HG02642 (cell line): ENCODE measurements at regions not wholly inside any gene's neighbourhood (a gene's known extent, or its start where the extent isn't known, plus 50 kb on each side); places are given as distances from the start of the nearest gene placed in this dataset.
"Not testable (repeated sequence)": the region's sequence is repeated elsewhere in the genome, so short reads cannot be mapped to it uniquely, and the experiment has no call there.

Source experiments
- ATAC-seq: cut with Tn5 transposase; IDR thresholded peaks from one replicate; pipeline ENCODE4 v1.9.1; 2021; ENCODE audit warnings: mild to moderate bottlenecking; ENCODE audit not compliant: unreplicated experiment, poor library complexity

DNA sequence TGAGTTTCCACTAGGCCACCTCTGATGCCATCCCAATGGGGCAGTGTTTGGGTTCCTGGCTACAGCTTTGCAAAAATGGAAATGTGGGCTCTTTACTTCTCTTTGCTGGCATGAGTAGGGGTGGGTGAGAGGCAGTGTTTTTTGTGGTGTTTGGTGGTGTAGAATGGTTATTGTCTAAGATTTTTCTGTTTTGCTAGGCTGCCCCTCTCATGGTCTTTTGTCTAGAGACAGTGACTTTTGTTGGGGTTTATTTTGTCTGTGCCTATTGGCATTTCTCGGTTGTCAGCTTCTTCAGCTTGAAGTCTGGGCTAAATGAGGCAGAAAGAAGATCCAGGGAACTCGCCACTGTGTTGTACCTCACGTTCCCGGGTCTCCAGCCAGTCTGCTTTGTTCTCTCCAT lies 112.1 kb downstream of the CENPF start:
- no peak for ATAC-seq

DNA sequence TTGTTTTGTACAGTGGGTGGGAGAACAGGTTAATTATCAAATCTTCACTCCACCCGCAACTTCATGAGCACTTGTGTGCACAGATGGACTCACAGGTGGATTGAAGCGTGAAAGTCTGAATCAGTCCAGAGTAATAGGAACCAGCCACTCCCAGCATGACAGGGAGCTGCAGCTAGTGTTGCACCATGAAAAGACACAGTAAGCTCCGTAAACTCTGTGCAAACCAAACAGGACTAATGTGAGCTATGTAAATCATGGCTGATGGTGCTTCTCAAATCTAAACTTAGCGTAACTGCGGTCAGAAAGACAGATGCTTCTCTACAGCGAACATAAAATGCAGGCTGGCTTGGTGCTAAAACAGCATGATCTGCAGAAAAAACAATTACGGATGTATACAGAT lies 114.4 kb downstream of the CENPF start:
- no peak for ATAC-seq

- no peak for ATAC-seq
Measured at GRCh38 chr1:214718724-214719123, 115.7 kb downstream of the CENPF start.

DNA sequence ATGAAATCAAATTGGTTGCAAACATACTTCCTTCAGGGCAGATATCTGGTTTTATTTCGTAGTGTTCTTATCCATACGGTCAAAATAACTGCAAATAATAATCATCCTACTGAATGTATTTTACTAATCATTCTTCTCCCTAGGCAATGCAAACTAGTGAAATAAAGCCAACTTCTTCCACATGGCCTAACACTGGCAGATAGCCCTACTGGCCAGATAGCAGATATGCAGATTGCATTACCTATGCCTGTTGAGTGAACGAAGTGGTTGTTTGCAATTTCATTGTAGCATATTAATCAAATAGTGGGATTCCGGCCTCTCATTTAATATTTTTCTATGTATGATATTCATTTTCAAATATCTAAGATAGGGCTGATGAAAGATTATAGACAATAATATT lies 116.2 kb downstream of the CENPF start:
- no peak for ATAC-seq

DNA sequence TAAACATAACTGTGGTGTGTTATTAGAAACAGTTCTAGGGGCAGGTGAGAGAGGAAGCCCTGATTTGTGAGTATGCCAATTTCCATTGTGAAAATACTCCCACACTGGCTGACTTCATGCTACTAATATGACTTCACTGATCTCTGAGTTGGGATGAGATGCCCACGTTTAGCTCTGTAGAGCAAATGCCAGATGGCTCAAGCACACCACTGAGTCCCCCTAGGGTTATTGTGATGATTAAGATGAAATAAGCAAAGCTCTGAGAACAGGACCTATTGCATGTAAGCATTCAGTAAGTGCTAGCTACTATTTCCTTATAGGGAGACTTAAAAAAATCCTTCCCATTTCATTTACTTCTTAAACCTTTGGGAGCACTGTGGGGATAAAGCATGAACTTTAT lies 117.6 kb downstream of the CENPF start:
- no peak for ATAC-seq

DNA sequence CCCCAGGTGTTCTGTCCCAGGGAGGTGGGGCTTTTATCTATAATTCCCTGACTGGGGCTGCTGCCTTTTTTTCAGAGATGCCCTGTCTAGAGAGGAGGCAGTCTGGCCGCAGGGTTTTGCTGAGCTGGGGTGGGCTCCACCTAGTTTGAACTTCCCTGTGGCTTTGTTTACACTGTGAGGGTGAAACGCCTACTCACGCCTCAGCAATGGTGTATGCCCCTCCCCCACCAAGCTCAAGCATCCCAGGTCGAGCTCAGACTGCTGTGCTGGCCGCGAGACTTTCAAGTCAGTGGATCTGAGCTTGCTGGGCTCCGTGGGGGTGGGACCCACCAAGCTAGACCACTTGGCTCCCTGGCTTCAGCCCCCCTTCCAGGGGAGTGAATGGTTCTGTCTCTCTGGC lies 124.3 kb downstream of the CENPF start:
- no peak for ATAC-seq

GRCh38 chr1:214739621-214740238 lies 136.7 kb downstream of the CENPF start:
- ATAC-seq: no peak

- no peak for ATAC-seq
Measured at GRCh38 chr1:214740471-214740870, 137.5 kb downstream of the CENPF start.

DNA sequence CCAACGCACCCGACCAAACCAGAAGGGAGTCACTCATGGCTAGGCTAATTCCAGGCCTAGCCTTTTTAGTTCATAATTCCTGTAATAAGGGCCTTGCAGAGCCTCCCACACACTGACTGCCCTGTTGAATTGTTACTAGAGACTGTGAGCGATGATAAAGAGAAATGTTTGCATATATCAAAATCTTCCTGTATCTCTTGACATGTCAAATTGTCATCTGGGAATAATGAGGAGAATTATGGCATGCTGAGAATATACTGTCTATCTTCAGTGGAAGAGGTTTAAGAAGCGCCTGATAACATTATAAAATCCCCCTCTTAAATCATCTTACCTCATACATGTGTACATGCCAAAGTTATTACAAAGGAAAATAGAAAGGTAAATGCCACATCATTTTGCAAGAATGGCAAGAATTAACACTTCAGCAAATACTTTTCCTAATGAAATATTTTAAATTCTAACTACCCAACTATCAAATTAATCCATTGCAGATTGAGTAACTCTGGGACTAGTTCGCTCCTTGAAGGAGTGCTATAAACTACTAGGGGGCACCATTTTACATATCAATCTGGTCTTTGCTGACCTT lies 144.1 kb downstream of the CENPF start:
- no peak for ATAC-seq

- ATAC-seq: no peak
Measured at GRCh38 chr1:214753236-214753852, 150.3 kb downstream of the CENPF start.

GRCh38 chr1:214761030-214761429 lies 158.0 kb downstream of the CENPF start:
- ATAC-seq: no peak

GRCh38 chr1:214762902-214763301 lies 159.9 kb downstream of the CENPF start:
- ATAC-seq: no peak

- no peak for ATAC-seq
Measured at GRCh38 chr1:214764502-214764901, 161.5 kb downstream of the CENPF start.

DNA sequence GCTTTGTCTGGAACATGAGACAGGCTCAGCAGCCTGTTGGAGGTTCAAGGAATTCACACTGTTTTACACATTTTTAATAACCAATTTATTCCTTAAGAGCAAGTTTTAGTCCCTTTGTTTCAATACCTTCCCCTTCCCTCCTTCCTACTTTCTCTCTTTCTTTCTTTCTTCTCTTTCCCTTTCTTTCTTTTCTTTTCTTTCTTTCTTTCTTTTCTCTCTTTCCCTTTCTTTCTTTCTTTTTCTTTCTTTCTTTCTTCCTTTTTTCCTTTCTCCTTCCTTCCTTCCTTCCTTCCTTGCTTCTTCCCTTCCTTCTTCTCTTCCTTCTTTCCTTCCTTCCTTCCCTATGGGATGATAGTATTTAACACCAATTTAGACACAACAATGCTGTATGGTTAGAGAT lies 164.2 kb downstream of the CENPF start:
- no peak for ATAC-seq

- ATAC-seq: not testable (repeated sequence)
Measured at GRCh38 chr1:214769666-214770065, 166.7 kb downstream of the CENPF start.

DNA sequence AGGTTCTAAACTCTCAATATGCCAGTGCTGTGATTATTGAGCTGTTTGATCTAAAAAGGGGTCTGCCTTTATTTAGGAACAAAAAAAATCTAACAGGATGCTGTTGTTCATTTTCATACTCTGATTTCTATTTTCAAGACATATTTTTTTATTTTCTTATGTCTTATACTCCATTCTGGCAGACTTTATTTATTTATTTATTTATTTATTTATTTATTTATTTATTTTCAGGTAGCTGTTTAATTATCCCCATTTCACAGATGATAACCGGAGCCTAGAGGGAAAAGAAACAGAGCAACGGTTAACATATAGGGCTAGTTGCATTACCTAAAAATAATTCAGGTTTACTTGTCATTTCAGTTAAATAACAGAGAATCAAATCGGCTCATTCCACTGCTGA lies 174.4 kb downstream of the CENPF start:
- no peak for ATAC-seq

- no peak for ATAC-seq
Measured at GRCh38 chr1:214791961-214792360, 189.0 kb downstream of the CENPF start.

- ATAC-seq: no peak
Measured at GRCh38 chr1:214792527-214793186, 189.7 kb downstream of the CENPF start.

- ATAC-seq: no peak
Measured at GRCh38 chr1:214793708-214794107, 190.7 kb downstream of the CENPF start.

DNA sequence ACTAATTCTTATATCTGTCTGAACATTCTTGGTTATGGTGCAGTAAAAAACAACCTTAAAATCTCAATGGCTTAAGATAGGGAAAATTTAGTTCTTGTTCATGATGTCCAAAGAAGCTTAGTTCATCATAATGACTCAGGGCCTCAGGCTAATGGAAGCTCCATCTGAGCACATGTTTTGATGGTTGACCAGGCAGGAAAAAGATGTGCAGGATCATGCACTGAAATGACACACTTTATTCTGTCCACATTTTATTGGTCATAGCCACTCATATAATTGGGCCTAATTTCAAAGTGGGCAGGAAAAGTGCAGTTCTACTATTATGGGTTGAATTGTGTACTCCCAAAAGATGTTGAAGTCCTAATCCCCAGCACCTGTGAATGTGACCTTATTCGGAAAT lies 198.2 kb downstream of the CENPF start:
- no peak for ATAC-seq

DNA sequence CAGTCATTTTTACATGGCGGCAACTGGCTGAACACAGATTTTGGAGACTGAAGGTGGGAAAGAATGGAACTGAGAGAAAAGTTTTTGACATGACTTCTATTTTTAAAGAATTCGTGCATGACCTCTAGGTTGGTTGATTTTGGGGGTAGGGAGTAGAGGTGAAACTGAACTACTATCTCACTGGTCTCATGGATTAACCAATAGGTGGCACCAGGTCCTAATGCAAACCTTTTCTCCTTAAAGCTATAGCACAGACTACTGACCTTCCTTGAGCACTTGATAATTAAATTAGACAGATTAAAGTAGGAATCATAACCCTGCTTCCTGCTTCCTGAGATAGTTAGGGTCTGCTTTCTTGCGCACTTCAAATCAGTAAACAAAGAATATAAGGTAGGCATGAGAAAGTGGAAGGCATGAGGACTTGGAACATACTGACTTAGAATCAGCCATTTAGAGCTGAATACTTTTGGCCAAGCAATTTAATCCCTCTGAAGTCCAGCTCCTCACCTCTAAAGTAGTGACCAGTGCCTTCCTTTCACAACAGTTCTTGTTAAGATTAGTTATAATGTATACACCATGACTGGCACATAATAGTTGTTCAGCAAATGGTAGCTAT lies 206.0 kb downstream of the CENPF start:
- ATAC-seq: no peak
